ENCODE measurements at regions not wholly inside any gene's neighbourhood (a gene's known extent, or its start where the extent isn't known, plus 50 kb on each side); places are given as distances from the start of the nearest gene placed in this dataset.

GRCh38 chrX:103441878-103442535, 65.7 kb downstream of the BEX3 start:
- peaks cover 10 to 55% of the 10 kb centered on the region in 2 experiments for H3K9me3 Mint-ChIP-seq
- H4K5ac ChIP-seq (ENCODE audit: insufficient read length, low read depth, low read length) = no peak overlapping the region
- peaks cover 1% of the 10 kb centered on the region; the same call in 1 of the 2 replicates for H3K4me1 ChIP-seq (ENCODE audit: insufficient read depth, low read length)
- H3K4me1 Mint-ChIP-seq = peaks cover 43 to 56% of the 10 kb centered on the region in 2 experiments
- H3K56ac ChIP-seq (ENCODE audit: insufficient read length, low read depth, low read length) = no peak overlapping the region
- no peak overlapping the region for H4K8ac ChIP-seq (replicated peaks; ENCODE audit: insufficient read length, low read depth, low read length)
- no peaks in the 10 kb centered on the region for H4K20me1 ChIP-seq (ENCODE audit: control insufficient read depth, insufficient read depth, insufficient read length)
- H3K27ac ChIP-seq (ENCODE audit: insufficient read length, low read depth, low read length) = no peak overlapping the region
- H3K27me3 ChIP-seq (ENCODE audit: insufficient read depth, low read length) = no peaks in the 10 kb centered on the region
- H3K27ac Mint-ChIP-seq = no peak overlapping the region
- H2AFZ ChIP-seq (ENCODE audit: low read length) = no peak overlapping the region
- H3K4me3 Mint-ChIP-seq = no peak overlapping the region
- no peak for DNase-seq
- H2BK5ac ChIP-seq (ENCODE audit: insufficient read length, low read length) = no peak overlapping the region
- no peak overlapping the region for H3K4me2 ChIP-seq (ENCODE audit: insufficient read depth, insufficient read length, low read length)
- no CpG with 5 or more reads among the region's 4 CpGs for WGBS (ENCODE audit: extremely low coverage, insufficient read length, low lambda C conversion rate)
- no peak overlapping the region for H2BK15ac ChIP-seq (ENCODE audit: low read depth, low read length)
- H3K4ac ChIP-seq (ENCODE audit: low read depth, low read length) = no peak overlapping the region
- no peaks in the 10 kb centered on the region for H3K9me3 ChIP-seq (ENCODE audit: control insufficient read depth, low read depth, low read length)
- H2BK12ac ChIP-seq (ENCODE audit: insufficient read length, low read depth, low read length) = no peak overlapping the region
- no peak overlapping the region for H2AK5ac ChIP-seq (ENCODE audit: insufficient read length, low read length)
- no peak overlapping the region for H3K9ac ChIP-seq (ENCODE audit: extremely low read depth, insufficient read length, low read length)
- H3K27me3 Mint-ChIP-seq (ENCODE audit: low read depth) = no peaks in the 10 kb centered on the region
- H3K79me1 ChIP-seq (ENCODE audit: insufficient read depth, low read depth, low read length, poor library complexity, severe bottlenecking) = no peaks in the 10 kb centered on the region
- no peak overlapping the region for H3K18ac ChIP-seq (ENCODE audit: insufficient read length, low read depth, low read length)
- H3K79me2 ChIP-seq (ENCODE audit: insufficient read depth, low read length) = no peaks in the 10 kb centered on the region
- H2BK20ac ChIP-seq (ENCODE audit: low read depth, low read length, poor library complexity, severe bottlenecking) = no peak overlapping the region
- H3T11ph ChIP-seq (ENCODE audit: low read length) = no peak overlapping the region
- H3K23ac ChIP-seq (ENCODE audit: insufficient read length, low read depth, low read length) = no peak overlapping the region
- H3K14ac ChIP-seq (ENCODE audit: insufficient read depth, low read length) = no peak overlapping the region
- H3K23me2 ChIP-seq (ENCODE audit: insufficient read length, low read depth, low read length, poor library complexity, severe bottlenecking) = no peaks in the 10 kb centered on the region
- H2BK120ac ChIP-seq (ENCODE audit: low read depth, low read length, poor library complexity, severe bottlenecking) = no peak overlapping the region
- peak overlapping the region; percentile 13 for H4K91ac ChIP-seq (ENCODE audit: insufficient read length, low read depth, low read length)
- H3K36me3 Mint-ChIP-seq (ENCODE audit: insufficient read depth in 1 of 3, low read depth in 3 of 3) = peaks cover 9 to 11% (median 9%) of the 10 kb centered on the region in 3 experiments; a peak in 4 of 7 replicates
- TF ChIP-seq CTCF (conservative IDR thresholded peaks at IDR 0.05) = no peak

Measured in H9 (cell line).